Suppressor macrophage treated with lipopolysaccharide for 4 hours (primary cell): ENCODE measurements at regions not wholly inside any gene's neighbourhood (a gene's known extent, or its start where the extent isn't known, plus 50 kb on each side); places are given as distances from the start of the nearest gene placed in this dataset.

Experiments used
- DNase-seq: peaks from one replicate; pipeline ENCODE4 v3.0.0-alpha.2; 2020

DNA sequence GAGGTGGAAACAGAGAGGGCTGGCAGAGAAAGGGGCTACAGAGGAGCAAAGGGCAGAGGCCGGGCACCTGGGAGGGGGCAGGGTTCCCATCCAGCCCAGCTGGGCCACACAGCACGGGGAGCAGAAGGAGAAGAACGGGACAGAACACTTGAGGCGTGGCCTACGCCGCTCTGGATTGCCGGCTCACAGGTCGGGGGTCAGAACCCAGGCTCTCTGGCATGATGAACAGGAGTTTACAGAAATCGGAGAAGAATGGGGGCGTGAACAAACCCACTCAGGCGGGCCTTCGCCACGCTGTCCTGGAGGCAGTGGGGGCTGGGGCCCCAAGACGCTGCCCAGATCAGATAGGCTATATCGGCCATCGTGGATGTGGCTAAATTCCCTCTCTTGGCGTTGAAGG is 362.2 kb upstream of the SHH start:
- no peak for DNase-seq

GRCh38 chr7:156173748-156174353 is 361.6 kb upstream of the SHH start:
- no peak for DNase-seq

GRCh38 chr7:156173346-156173745 is 361.1 kb upstream of the SHH start:
- no peak for DNase-seq

GRCh38 chr7:156172638-156173037 is 360.4 kb upstream of the SHH start:
- DNase-seq = no peak

- no peak for DNase-seq
Observed at GRCh38 chr7:156169474-156170370, 357.5 kb upstream of the SHH start.

GRCh38 chr7:156168434-156168833 is 356.2 kb upstream of the SHH start:
- DNase-seq = no peak

- no peak for DNase-seq
Observed at GRCh38 chr7:156167987-156168386, 355.7 kb upstream of the SHH start.

- no peak for DNase-seq
Observed at GRCh38 chr7:156167417-156167807, 355.1 kb upstream of the SHH start.

DNA sequence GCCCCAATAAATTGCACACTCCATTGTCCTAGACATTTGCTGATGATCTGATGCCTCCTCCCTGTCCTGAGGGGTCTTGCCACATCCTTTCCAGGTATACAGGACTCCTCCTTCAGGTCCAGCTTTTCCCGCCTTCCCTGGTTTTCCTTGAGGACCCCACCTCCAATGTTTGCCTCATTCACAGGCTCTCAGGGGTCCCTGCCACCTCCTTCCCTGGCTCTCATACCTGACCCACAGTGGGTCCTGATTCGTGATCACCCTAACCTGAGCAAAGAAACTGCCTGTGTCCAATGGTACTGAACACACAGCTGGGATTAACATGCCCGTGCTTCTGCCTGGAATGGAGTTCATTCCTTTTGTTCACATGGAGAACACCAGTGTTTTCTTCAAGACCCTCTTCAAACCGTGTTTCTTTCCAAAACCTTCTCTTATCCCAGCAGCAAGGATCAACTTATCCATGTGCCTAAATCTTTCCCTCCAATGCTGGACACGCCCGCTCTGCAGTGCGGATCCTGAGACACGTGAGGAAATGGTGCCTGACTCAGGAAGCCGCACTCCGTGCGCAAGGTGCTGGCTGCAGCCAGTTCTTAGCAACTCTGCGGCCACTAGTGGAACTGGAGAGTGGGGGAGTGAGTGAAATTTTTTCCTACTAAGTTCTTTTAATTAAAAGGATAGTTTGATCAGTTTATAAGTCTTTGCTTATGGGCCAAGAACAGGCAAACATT is 354.6 kb upstream of the SHH start:
- DNase-seq = no peak

GRCh38 chr7:156163747-156164146 is 351.5 kb upstream of the SHH start:
- no peak for DNase-seq

DNA sequence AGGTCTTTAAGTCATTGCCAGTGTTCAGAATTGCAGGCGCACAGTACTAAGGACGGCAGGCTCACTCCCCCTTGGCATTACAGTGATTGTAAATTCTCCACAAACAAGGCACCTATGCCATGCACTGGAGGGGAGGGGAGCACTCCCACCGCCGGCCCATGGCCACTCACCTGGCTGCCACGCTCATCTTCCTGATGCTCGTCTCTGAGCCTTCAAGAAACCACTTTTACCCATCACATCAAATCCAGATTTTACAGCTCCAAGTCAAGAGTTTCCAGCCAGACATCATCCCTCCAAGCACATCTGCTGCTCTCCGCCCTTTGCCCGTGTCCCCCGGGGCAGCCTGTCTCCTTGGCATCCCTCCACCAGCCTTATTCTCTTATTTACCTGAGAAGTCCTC is 350.2 kb upstream of the SHH start:
- DNase-seq = no peak

DNA sequence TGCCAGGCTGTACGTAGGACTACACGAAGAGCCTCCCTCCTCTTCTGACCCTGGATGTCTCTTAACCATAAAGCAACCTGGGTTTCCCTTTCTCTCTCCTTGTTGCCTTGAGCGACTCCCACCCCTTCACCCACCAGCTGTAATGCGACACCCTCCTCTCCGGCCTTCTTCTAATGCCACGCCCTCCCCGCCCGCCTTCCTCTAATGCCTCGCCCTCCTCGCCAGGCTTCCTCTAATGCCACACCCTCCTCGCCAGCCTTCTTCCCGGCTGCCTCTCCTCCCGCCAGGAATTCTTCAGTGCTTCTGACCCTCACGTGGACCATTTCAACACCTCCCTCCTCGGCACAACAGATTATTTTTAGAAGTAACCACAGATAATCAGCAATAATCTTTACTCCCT is 348.5 kb upstream of the SHH start:
- no peak for DNase-seq

DNA sequence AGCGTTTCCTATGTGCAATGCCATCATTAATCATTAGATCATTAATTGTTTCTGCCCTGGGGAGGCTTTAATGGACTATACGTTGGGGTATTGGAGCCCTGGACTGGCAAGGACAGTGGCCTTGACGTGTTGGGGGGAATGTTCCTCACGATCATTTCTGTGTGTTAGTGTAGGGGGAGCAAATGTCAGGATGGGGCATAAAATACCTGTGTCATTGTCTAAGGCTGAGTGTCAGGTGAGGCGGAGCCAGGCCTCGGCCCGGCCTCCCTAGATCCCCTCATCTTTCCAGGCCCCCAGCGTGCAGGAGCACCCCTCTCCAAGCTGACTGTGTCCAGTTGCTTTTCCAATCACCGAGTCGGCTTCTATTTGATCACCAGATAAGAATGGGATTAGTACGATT is 346.4 kb upstream of the SHH start:
- DNase-seq = no peak

- no peak for DNase-seq
Observed at GRCh38 chr7:156158213-156158612, 345.9 kb upstream of the SHH start.

GRCh38 chr7:156157409-156158012 is 345.2 kb upstream of the SHH start:
- DNase-seq = no peak

GRCh38 chr7:156156734-156157408 is 344.6 kb upstream of the SHH start:
- DNase-seq = no peak

- no peak for DNase-seq
Observed at GRCh38 chr7:156155988-156156733, 343.9 kb upstream of the SHH start.

DNA sequence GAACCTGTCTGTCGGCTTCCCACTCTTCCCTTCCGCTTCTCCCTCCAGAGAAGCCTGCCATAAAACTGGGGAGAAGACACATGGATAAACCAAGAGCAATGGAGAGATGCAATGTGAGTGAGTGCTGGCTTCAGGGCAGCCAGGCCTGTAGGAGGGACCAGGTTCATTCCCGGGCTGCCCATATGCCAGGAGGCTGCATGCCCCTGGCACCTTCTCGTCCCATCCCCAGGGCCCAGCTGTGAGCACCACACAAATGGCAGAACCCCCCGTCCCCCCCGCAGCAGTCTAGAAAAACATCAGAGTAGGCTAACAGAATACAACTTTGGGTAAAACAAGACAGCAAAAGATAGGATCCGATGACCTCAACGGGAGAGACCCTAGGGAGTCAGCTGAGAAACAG is 341.3 kb upstream of the SHH start:
- no peak for DNase-seq

- no peak for DNase-seq
Observed at GRCh38 chr7:156152390-156152789, 340.1 kb upstream of the SHH start.

- no peak for DNase-seq
Observed at GRCh38 chr7:156151658-156152057, 339.4 kb upstream of the SHH start.

DNA sequence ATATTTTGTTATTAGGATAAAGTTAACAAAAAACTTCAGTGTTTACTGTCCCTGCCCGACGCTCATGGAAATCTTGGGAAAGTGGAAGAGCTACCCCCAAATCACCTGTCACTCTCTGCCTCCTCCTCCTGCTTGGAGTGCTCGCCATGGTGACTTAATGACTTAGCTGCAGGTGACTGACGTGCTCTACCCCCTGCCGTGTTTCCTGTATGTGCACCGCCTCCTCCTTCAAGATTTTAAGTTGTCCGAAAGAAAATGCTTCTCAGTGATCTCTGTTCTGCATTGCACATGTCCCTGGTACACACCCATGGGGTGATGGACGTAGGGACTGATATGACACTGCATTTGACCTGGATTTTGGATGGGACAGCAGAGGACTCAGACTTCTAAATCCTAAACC is 338.8 kb upstream of the SHH start:
- DNase-seq = no peak

GRCh38 chr7:156148995-156149394 is 336.7 kb upstream of the SHH start:
- no peak for DNase-seq
